ENCODE measurements at regions not wholly inside any gene's neighbourhood (a gene's known extent, or its start where the extent isn't known, plus 50 kb on each side); places are given as distances from the start of the nearest gene placed in this dataset.

GRCh38 chr4:104210420-104210819 is 284.3 kb downstream of the CXXC4 start:
- no peak for TF ChIP-seq CTCF (IDR thresholded peaks at IDR 0.05; ENCODE audit: insufficient read depth, low read length, poor library complexity, severe bottlenecking)
- Histone ChIP-seq H3K4me3 (replicated peaks; ENCODE audit: low read depth, low read length) (no peak overlapping the region), H3K36me3 (ENCODE audit: control insufficient read depth, insufficient read depth, low read length) (no peaks in the 10 kb centered on the region), H3K27me3 (replicated peaks; ENCODE audit: control insufficient read depth, insufficient read depth, low read length) (no peaks in the 10 kb centered on the region)
- DNase-seq (ENCODE audit: extremely low read depth, insufficient read length), result no peak

GRCh38 chr4:104206784-104207183 is 287.9 kb downstream of the CXXC4 start:
- Histone ChIP-seq H3K36me3 (ENCODE audit: control insufficient read depth, insufficient read depth, low read length) (no peaks in the 10 kb centered on the region), H3K27me3 (replicated peaks; ENCODE audit: control insufficient read depth, insufficient read depth, low read length) (no peaks in the 10 kb centered on the region), H3K4me3 (replicated peaks; ENCODE audit: low read depth, low read length) (no peak overlapping the region)
- no peak for TF ChIP-seq CTCF (IDR thresholded peaks at IDR 0.05; ENCODE audit: insufficient read depth, low read length, poor library complexity, severe bottlenecking)
- DNase-seq (ENCODE audit: extremely low read depth, insufficient read length), result no peak

GRCh38 chr4:104205116-104205515 is 289.6 kb downstream of the CXXC4 start:
- no peaks in the 10 kb centered on the region for H3K36me3 ChIP-seq (ENCODE audit: control insufficient read depth, insufficient read depth, low read length)
- H3K27me3 ChIP-seq (replicated peaks; ENCODE audit: control insufficient read depth, insufficient read depth, low read length), result no peaks in the 10 kb centered on the region
- DNase-seq (ENCODE audit: extremely low read depth, insufficient read length), result no peak
- H3K4me3 ChIP-seq (replicated peaks; ENCODE audit: low read depth, low read length), result no peak overlapping the region
- TF ChIP-seq CTCF (IDR thresholded peaks at IDR 0.05; ENCODE audit: insufficient read depth, low read length, poor library complexity, severe bottlenecking), result no peak

- no peak for DNase-seq (ENCODE audit: extremely low read depth, insufficient read length)
- no peak overlapping the region for H3K4me3 ChIP-seq (replicated peaks; ENCODE audit: low read depth, low read length)
- no peaks in the 10 kb centered on the region for H3K27me3 ChIP-seq (replicated peaks; ENCODE audit: control insufficient read depth, insufficient read depth, low read length)
- no peaks in the 10 kb centered on the region for H3K36me3 ChIP-seq (ENCODE audit: control insufficient read depth, insufficient read depth, low read length)
- TF ChIP-seq CTCF (IDR thresholded peaks at IDR 0.05; ENCODE audit: insufficient read depth, low read length, poor library complexity, severe bottlenecking), result no peak
Observed at GRCh38 chr4:104188301-104188700, 306.4 kb downstream of the CXXC4 start.

GRCh38 chr4:104169437-104169836 is 325.3 kb downstream of the CXXC4 start:
- Histone ChIP-seq H3K27me3 (replicated peaks; ENCODE audit: control insufficient read depth, insufficient read depth, low read length) (no peaks in the 10 kb centered on the region), H3K4me3 (replicated peaks; ENCODE audit: low read depth, low read length) (no peak overlapping the region), H3K36me3 (ENCODE audit: control insufficient read depth, insufficient read depth, low read length) (no peaks in the 10 kb centered on the region)
- no peak for DNase-seq (ENCODE audit: extremely low read depth, insufficient read length)
- TF ChIP-seq CTCF (IDR thresholded peaks at IDR 0.05; ENCODE audit: insufficient read depth, low read length, poor library complexity, severe bottlenecking), result no peak

GRCh38 chr4:104166749-104167148 is 327.9 kb downstream of the CXXC4 start:
- DNase-seq (ENCODE audit: extremely low read depth, insufficient read length), result no peak
- H3K36me3 ChIP-seq (ENCODE audit: control insufficient read depth, insufficient read depth, low read length), result no peaks in the 10 kb centered on the region
- no peak overlapping the region for H3K4me3 ChIP-seq (replicated peaks; ENCODE audit: low read depth, low read length)
- TF ChIP-seq CTCF (IDR thresholded peaks at IDR 0.05; ENCODE audit: insufficient read depth, low read length, poor library complexity, severe bottlenecking), result no peak
- H3K27me3 ChIP-seq (replicated peaks; ENCODE audit: control insufficient read depth, insufficient read depth, low read length), result no peaks in the 10 kb centered on the region

All from GM06990 (cell line).